WI38 (cell line): ENCODE measurements at regions not wholly inside any gene's neighbourhood (a gene's known extent, or its start where the extent isn't known, plus 50 kb on each side); places are given as distances from the start of the nearest gene placed in this dataset.

ENCODE experiments used
- H3K4me3 ChIP-seq: 2 replicates; pipeline ENCODE4 v1.5.1; 2011; ENCODE audit warnings: low read depth, mild to moderate bottlenecking, control low read depth, low read length
- CTCF ChIP-seq: IDR thresholded peaks from 2 replicates; pipeline ENCODE4 v1.5.1; 2012; ENCODE audit warnings: low read depth, mild to moderate bottlenecking, control low read depth, low read length

DNA sequence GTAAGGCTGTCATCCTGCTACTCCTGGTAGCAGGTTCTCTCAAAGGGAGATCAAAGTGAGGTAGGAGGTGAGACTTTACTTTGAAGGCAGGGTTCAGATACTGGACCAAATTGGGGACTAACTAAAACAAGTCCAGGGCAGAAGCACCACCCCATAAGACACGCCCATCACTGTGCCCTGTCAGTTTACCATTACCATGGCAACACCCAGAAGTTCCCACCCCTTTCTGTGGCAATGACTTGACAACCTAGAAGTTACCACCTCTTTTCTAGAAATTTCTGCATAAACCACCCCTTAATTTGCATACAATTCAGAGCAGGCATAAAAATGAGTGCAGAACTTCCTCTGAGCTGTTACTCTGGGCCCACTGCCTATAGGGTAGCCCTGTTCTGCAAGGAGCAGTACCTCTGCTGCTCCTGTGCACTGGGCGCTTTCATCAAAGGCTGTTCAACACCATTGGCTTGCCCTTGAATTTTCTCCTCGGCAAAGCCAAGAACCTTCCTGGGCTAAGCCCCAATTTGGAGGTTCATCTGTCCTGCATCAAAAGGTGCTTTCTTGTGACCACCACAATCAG lies 64.8 kb upstream of the MAX start:
- no peak for TF ChIP-seq CTCF
- H3K4me3 ChIP-seq, result no peak overlapping the region

DNA sequence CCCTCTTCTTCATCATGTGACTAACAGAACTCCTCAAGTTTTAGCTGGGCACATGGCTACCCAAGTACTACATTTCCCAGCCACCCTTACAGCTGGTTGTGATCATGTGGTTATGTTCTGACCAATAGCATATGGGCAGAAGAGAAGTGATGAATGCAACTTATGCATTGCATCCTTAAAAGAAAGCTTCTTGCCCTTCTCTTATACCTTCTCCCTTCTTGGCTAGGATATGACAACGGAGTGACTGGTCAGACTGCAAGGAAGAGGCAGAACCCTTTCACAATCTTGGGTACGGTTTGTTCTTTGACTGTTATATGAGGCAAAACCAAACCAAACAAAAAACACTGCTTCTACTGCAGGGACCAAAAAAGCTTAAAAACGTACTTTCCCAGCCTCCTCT lies 66.5 kb upstream of the MAX start:
- no peak overlapping the region for H3K4me3 ChIP-seq

GRCh38 chr14:65169351-65169750 lies 67.0 kb upstream of the MAX start:
- TF ChIP-seq CTCF, result no peak
- no peak overlapping the region for H3K4me3 ChIP-seq

More for the DNA sequence above, 66.5 kb upstream of the MAX start:
- no peak for TF ChIP-seq CTCF

GRCh38 chr14:65170318-65170717 lies 68.0 kb upstream of the MAX start:
- no peak overlapping the region; the same call in 1 of the 2 replicates for H3K4me3 ChIP-seq
- TF ChIP-seq CTCF, result no peak

DNA sequence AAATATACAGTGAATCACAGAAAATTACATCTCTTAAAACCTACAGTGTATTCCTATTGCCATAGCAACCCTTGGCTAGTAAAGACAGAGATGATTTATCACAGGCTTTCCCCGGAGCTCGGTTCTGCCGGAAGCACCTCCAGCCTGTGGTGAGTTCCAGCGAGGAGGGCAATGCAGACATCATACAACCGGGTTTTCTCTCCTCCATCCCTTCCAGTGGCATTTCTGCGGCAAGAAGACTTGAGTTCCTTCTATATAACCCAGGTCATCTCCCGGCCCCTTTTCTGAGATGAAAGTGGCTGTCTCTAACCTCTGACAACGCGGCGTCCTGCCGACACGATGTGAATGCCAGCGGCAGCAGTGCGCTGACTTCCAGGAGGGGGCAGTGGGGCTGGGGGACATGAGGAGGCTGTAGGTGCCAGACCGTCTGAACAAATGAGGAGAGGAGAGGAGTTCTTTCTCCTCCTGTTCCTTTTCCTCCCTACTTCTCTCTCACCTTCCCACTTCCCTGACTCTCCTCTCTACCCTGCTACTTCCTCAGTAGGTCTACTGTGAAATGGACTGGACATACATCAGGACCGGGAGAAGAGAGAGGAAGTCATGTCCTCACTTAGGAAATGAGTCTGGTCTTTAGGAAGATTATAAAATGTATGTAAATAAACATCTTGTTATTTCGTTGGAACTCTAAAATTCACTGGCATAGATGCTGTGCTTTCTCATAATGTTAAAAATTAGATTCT lies 68.6 kb upstream of the MAX start:
- peak overlapping the region; percentile 44 for H3K4me3 ChIP-seq
- TF ChIP-seq CTCF, result peak; percentile 41

GRCh38 chr14:65173973-65174693 lies 71.8 kb upstream of the MAX start:
- no peak overlapping the region for H3K4me3 ChIP-seq
- TF ChIP-seq CTCF, result no peak

- no peak for TF ChIP-seq CTCF
Measured at GRCh38 chr14:65174783-65175182, 72.5 kb upstream of the MAX start.

More at GRCh38 chr14:65174783-65175182, 72.5 kb upstream of the MAX start:
- no peak overlapping the region for H3K4me3 ChIP-seq
